WI38 (cell line): ENCODE measurements at regions not wholly inside any gene's neighbourhood (a gene's known extent, or its start where the extent isn't known, plus 50 kb on each side); places are given as distances from the start of the nearest gene placed in this dataset.

Experiments used
- H3K4me3 ChIP-seq: 2 replicates; pipeline ENCODE4 v1.5.1; 2011; ENCODE audit warnings: low read depth, mild to moderate bottlenecking, control low read depth, low read length
- CTCF ChIP-seq: IDR thresholded peaks from 2 replicates; pipeline ENCODE4 v1.5.1; 2012; ENCODE audit warnings: low read depth, mild to moderate bottlenecking, control low read depth, low read length

- H3K4me3 ChIP-seq, result no peak overlapping the region
- TF ChIP-seq CTCF, result no peak
These were observed 279.4 kb downstream of the PARN start for GRCh38 chr16:14350626-14351025.

GRCh38 chr16:14350081-14350480 lies 279.0 kb downstream of the MRTFB start:
- TF ChIP-seq CTCF, result no peak
- H3K4me3 ChIP-seq, result no peak overlapping the region

- no peak overlapping the region for H3K4me3 ChIP-seq
- no peak for TF ChIP-seq CTCF
These were observed 276.6 kb downstream of the MRTFB start for GRCh38 chr16:14347706-14348105.

- H3K4me3 ChIP-seq, result no peak overlapping the region
- TF ChIP-seq CTCF, result no peak
These were observed 275.4 kb downstream of the MRTFB start for GRCh38 chr16:14346278-14347142.

- no peak for TF ChIP-seq CTCF
- no peak overlapping the region for H3K4me3 ChIP-seq
These were observed 274.5 kb downstream of the MRTFB start for GRCh38 chr16:14345512-14346115.

GRCh38 chr16:14344945-14345344 lies 273.8 kb downstream of the MRTFB start:
- no peak for TF ChIP-seq CTCF
- no peak overlapping the region for H3K4me3 ChIP-seq

GRCh38 chr16:14344292-14344691 lies 273.2 kb downstream of the MRTFB start:
- no peak overlapping the region for H3K4me3 ChIP-seq
- no peak for TF ChIP-seq CTCF
